B cell (primary cell): ENCODE measurements at regions not wholly inside any gene's neighbourhood (a gene's known extent, or its start where the extent isn't known, plus 50 kb on each side); places are given as distances from the start of the nearest gene placed in this dataset.

Experiments
- EZH2 ChIP-seq: IDR thresholded peaks from 2 replicates; pipeline ENCODE4 v1.6.1; 2012; ENCODE audit warnings: borderline replicate concordance, low read depth, mild to moderate bottlenecking, moderate library complexity, low read length; ENCODE audit not compliant: insufficient read depth, poor library complexity, severe bottlenecking
- TF ChIP-seq, protein P1 (sequence below): fragments of 200-600 bp; IDR thresholded peaks from one replicate; pipeline ENCODE4 v1.8.0; 2022; ENCODE audit warnings: antibody characterized with exemption, mild to moderate bottlenecking

DNA sequence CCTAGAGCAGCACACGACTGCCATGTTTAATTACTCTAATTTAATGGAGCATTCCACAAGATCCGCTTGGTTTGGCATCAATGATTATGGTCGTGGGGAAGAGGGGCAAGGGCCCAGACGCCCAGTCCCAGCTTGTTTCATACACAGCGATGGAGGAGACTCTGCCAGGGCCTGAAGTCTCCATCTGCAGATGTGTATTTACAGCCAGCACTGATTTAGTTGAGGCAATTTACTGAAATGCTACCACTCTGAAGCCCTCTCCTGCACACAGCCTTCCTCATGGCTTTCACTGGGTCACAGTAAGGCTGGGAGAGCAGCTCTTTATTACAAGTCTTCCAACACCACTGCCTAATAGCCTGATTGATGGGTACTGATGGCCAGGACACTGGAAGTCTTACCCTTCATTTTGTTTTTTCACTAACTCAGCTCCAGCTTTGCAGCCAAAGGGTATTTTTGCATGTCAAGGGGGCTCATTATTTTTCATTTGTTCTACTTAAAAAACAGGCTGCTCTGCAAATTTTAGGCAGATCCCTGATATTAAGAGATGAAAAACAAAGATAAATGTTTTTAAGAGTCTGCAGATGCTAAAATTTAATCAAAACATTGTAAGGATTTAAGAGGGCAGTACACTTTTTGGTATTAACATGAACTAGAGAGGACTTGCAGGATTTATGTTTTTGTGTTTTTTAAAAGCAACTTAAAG, 236.3 kb downstream of the SIPA1L2 start:
- TF ChIP-seq, protein P1, sequence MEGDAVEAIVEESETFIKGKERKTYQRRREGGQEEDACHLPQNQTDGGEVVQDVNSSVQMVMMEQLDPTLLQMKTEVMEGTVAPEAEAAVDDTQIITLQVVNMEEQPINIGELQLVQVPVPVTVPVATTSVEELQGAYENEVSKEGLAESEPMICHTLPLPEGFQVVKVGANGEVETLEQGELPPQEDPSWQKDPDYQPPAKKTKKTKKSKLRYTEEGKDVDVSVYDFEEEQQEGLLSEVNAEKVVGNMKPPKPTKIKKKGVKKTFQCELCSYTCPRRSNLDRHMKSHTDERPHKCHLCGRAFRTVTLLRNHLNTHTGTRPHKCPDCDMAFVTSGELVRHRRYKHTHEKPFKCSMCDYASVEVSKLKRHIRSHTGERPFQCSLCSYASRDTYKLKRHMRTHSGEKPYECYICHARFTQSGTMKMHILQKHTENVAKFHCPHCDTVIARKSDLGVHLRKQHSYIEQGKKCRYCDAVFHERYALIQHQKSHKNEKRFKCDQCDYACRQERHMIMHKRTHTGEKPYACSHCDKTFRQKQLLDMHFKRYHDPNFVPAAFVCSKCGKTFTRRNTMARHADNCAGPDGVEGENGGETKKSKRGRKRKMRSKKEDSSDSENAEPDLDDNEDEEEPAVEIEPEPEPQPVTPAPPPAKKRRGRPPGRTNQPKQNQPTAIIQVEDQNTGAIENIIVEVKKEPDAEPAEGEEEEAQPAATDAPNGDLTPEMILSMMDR, result no peak
- TF ChIP-seq EZH2, result no peak
